CD14-positive monocyte (primary cell): ENCODE measurements at regions not wholly inside any gene's neighbourhood (a gene's known extent, or its start where the extent isn't known, plus 50 kb on each side); places are given as distances from the start of the nearest gene placed in this dataset.
"Not testable (repeated sequence)": the region's sequence is repeated elsewhere in the genome, so short reads cannot be mapped to it uniquely, and the experiment has no call there.

Experiments
- DNase-seq, 3 donors: peaks; one replicate each; pipeline ENCODE4 v3.0.0-alpha.2; 2011 to 2022
- H2AFZ ChIP-seq: 2 replicates; pipeline ENCODE4 v1.6.0; 2012; ENCODE audit warnings: mild to moderate bottlenecking, low read depth, low read length, inconsistent platforms; ENCODE audit not compliant: insufficient read depth, poor library complexity, severe bottlenecking
- H3K27ac ChIP-seq, 2 donors: 1 replicate in 1 of 2; 2 replicates in 1 of 2; pipeline ENCODE4 v1.5.1; 2012 to 2013; ENCODE audit warnings: low read length in 2 of 2, control low read depth in 1 of 2, inconsistent platforms in 1 of 2, low read depth in 1 of 2, mild to moderate bottlenecking in 1 of 2
- H3K27me3 ChIP-seq, 2 donors: one replicate each; pipeline versions ENCODE4 v1.6.0 to v1.6.1; 2011 to 2013; ENCODE audit warnings: low read length in 2 of 2; ENCODE audit not compliant: control insufficient read depth in 2 of 2, insufficient read depth in 2 of 2
- H3K36me3 ChIP-seq, 2 donors: replicated peaks in 1 of 2; 1 replicate in 1 of 2; 2 replicates in 1 of 2; pipeline versions ENCODE4 v1.5.1 to v1.6.1; 2012 to 2013; ENCODE audit warnings: low read length in 2 of 2, control low read depth in 1 of 2, inconsistent platforms in 1 of 2, mild to moderate bottlenecking in 1 of 2; ENCODE audit not compliant: insufficient read depth in 2 of 2, control insufficient read depth in 1 of 2
- H3K4me1 ChIP-seq, 2 donors: 1 replicate in 1 of 2; 2 replicates in 1 of 2; pipeline versions ENCODE4 v1.5.1 to v1.6.1; 2012 to 2013; ENCODE audit warnings: low read length in 2 of 2, control low read depth in 1 of 2, inconsistent platforms in 1 of 2, mild to moderate bottlenecking in 1 of 2, moderate library complexity in 1 of 2; ENCODE audit not compliant: insufficient read depth in 2 of 2, control insufficient read depth in 1 of 2
- H3K4me2 ChIP-seq: replicated peaks from 2 replicates; pipeline ENCODE3; 2012; ENCODE audit warnings: low read length, moderate library complexity, mild to moderate bottlenecking; ENCODE audit not compliant: poor library complexity, severe bottlenecking; ENCODE audit errors: extremely low read depth
- H3K4me3 ChIP-seq, 3 experiments: fragments of 200-600 bp in 1 of 3; sonication (generic) in 1 of 3; replicated peaks in 1 of 3; 1 replicate in 2 of 3; 2 replicates in 1 of 3; pipeline ENCODE4 v1.5.1; 2011 to 2013; ENCODE audit warnings: low read length in 3 of 3, mild to moderate bottlenecking in 3 of 3, control low read depth in 2 of 3, low read depth in 2 of 3, inconsistent platforms in 1 of 3, moderate library complexity in 1 of 3
- H3K79me2 ChIP-seq: 2 replicates; pipeline ENCODE4 v1.6.0; 2012; ENCODE audit warnings: mild to moderate bottlenecking, control low read depth, inconsistent platforms, low read length, moderate library complexity; ENCODE audit not compliant: insufficient read depth
- H3K9ac ChIP-seq: 2 replicates; pipeline ENCODE4 v1.6.0; 2017; ENCODE audit warnings: low read length, mild to moderate bottlenecking; ENCODE audit not compliant: insufficient read depth, poor library complexity, severe bottlenecking
- H3K9me3 ChIP-seq, 2 donors: replicated peaks in 1 of 2; 1 replicate in 1 of 2; 2 replicates in 1 of 2; pipeline versions ENCODE4 v1.5.1 to v1.6.1; 2012 to 2013; ENCODE audit warnings: low read length in 2 of 2, control low read depth in 1 of 2; ENCODE audit not compliant: control insufficient read depth in 1 of 2, insufficient read depth in 1 of 2
- H4K20me1 ChIP-seq: 2 replicates; pipeline ENCODE4 v1.6.0; 2012; ENCODE audit warnings: mild to moderate bottlenecking, low read length, control low read depth, moderate library complexity; ENCODE audit not compliant: insufficient read depth
- H3K27ac Mint-ChIP-seq, 7 donors: one replicate each; pipeline ENCODE4 v1.8.0; 2020; ENCODE audit warnings: mild to moderate bottlenecking in 7 of 7, mixed read lengths in 7 of 7, moderate library complexity in 6 of 7, inconsistent platforms in 2 of 7
- H3K27me3 Mint-ChIP-seq, 3 donors: one replicate each; pipeline ENCODE4 v1.8.0; 2021 to 2022; ENCODE audit warnings: low read depth in 3 of 3, mild to moderate bottlenecking in 3 of 3, mixed read lengths in 3 of 3, moderate library complexity in 3 of 3, inconsistent platforms in 1 of 3
- H3K36me3 Mint-ChIP-seq, 2 donors: one replicate each; pipeline ENCODE4 v1.8.0; 2020; ENCODE audit warnings: mixed read lengths in 2 of 2, inconsistent platforms in 1 of 2, mild to moderate bottlenecking in 1 of 2
- H3K4me1 Mint-ChIP-seq: one replicate; pipeline ENCODE4 v1.8.0; 2020; ENCODE audit warnings: mild to moderate bottlenecking, mixed read lengths
- H3K4me3 Mint-ChIP-seq, 2 donors: one replicate each; pipeline ENCODE4 v1.8.0; 2020; ENCODE audit warnings: mild to moderate bottlenecking in 2 of 2, mixed read lengths in 2 of 2, moderate library complexity in 1 of 2
- H3K9me3 Mint-ChIP-seq, 7 donors: one replicate each; pipeline ENCODE4 v1.8.0; 2020 to 2022; ENCODE audit warnings: mixed read lengths in 7 of 7, mild to moderate bottlenecking in 6 of 7, moderate library complexity in 6 of 7, inconsistent platforms in 2 of 7
- CTCF ChIP-seq: fragments of 200-600 bp; IDR thresholded peaks from one replicate; pipeline ENCODE4 v1.8.0; 2022; ENCODE audit warnings: antibody characterized with exemption, mild to moderate bottlenecking
- WGBS: methylation state at CpG from one replicate; pipeline ENCODE4 v1.1.5; 2013; ENCODE audit warnings: missing lambda C conversion rate; ENCODE audit not compliant: insufficient coverage; 5-methylcytosine and 5-hydroxymethylcytosine counted together
- intact Hi-C, 2 donors: fragments of 100-400 bp; cut with micrococcal nuclease; formaldehyde crosslinking; loops; one replicate each; pipeline versions ENCODE4 v1.15.0 to v1.15.1; 2023

DNA sequence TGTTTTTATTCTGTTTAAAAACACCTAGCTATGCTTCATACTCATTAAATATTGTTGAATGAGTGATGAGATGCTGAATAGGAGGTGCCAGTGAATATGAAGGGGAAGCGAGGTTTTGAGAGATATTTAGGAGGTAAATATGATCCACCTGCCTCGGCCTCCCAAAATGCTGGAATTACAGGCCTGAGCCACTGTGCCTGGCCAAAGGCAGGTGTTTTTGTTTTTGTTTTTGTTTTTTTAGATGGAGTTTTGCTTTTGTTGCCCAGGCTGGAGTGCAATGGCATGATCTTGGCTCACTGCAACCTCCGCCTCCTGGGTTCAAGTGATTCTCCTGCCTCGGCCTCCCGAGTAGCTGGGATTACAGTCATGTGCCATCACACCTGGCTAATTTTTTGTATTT is 75.3 kb upstream of the VKORC1L1 start:
- WGBS, result 78% methylated on average over 3 of the region's 5 CpGs
- H3K79me2 ChIP-seq, H3K27me3 Mint-ChIP-seq, H3K4me1 Mint-ChIP-seq, H2AFZ ChIP-seq, H3K36me3 ChIP-seq, H3K4me3 Mint-ChIP-seq, H3K9me3 ChIP-seq, H3K9ac ChIP-seq, DNase-seq, H3K27me3 ChIP-seq, H4K20me1 ChIP-seq, H3K27ac Mint-ChIP-seq, H3K4me1 ChIP-seq, H3K27ac ChIP-seq, H3K4me2 ChIP-seq, H3K4me3 ChIP-seq, H3K36me3 Mint-ChIP-seq, H3K9me3 Mint-ChIP-seq: not testable (repeated sequence)
- intact Hi-C loops, result loop anchor here in 1 of 2 donors (10.0 kb wide), 1 partner anchor 693 kb away; no protein-coding TSS in a partner anchor

DNA sequence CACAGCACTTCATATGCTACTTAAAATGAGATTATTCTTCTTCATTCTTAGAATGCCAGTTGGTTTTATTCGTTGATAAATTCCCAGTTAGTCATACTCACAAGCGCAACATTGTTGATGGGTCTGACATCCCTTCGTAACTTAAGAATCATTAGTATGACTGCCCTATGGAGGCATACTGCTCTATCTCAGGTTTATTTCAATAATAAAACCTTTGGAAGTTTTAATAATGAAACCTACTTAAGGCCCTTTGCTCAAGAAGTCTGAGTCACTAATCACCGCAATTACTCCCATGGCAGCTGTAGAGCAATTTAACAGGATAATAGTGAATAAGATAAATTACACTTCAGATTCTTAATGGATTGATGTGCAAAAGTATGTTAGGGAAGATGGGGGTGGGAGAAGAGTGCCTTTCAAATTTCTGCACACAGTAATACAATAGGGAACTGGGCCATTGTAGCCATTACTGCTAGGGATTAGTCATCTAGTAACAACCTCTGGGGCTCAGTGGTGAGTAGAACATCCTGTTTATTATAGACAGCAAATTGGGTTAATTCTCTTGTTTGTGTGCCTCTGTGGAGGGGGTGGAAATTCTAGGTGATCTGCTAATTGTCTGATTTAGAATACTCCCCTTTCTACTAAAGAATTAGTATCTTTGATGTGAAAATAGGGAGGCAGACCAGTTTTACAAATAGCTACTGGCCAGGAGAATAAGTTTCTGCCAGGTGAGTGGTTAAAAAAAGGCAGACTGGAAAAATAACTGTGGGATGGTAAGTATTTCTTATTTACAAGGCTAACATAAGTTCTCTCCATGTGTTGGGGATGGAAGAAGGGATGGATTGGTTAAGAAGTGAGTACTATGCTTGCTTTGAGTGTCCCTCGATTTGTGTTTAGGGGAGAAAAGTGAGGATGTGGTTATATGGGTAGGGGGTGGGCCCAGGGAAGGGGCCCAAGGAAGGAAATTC is 74.5 kb upstream of the VKORC1L1 start:
- H3K4me2 ChIP-seq, result no peak overlapping the region
- no peak overlapping the region for H2AFZ ChIP-seq
- no peak for TF ChIP-seq CTCF
- no peak for DNase-seq
- no peak overlapping the region for H3K27ac Mint-ChIP-seq
- 51% methylated on average over 2 of the region's 5 CpGs for WGBS
- H3K9me3 Mint-ChIP-seq, result peaks cover 0 to 2% (median 0%) of the 10 kb centered on the region in 7 donors
- H3K9ac ChIP-seq, result no peak overlapping the region
- intact Hi-C loops, result loop anchor here in 1 of 2 donors (10.0 kb wide), 1 partner anchor 694 kb away; no protein-coding TSS in a partner anchor
- H3K27ac ChIP-seq, result no peak overlapping the region
- no peaks in the 10 kb centered on the region for H3K79me2 ChIP-seq
- no peaks in the 10 kb centered on the region for H3K36me3 Mint-ChIP-seq
- H3K4me1 Mint-ChIP-seq, result no peaks in the 10 kb centered on the region
- no peaks in the 10 kb centered on the region for H3K4me1 ChIP-seq
- peaks cover 0 to 2% (median 2%) of the 10 kb centered on the region in 3 donors for H3K27me3 Mint-ChIP-seq
- no peaks in the 10 kb centered on the region for H3K36me3 ChIP-seq
- H3K4me3 Mint-ChIP-seq, result no peak overlapping the region
- no peaks in the 10 kb centered on the region for H3K9me3 ChIP-seq
- H4K20me1 ChIP-seq, result no peaks in the 10 kb centered on the region
- no peak overlapping the region for H3K4me3 ChIP-seq
- no peaks in the 10 kb centered on the region for H3K27me3 ChIP-seq

- H3K36me3 Mint-ChIP-seq, intact Hi-C loops, H3K27me3 ChIP-seq, H3K4me3 Mint-ChIP-seq, H4K20me1 ChIP-seq, H3K9me3 ChIP-seq, H3K9ac ChIP-seq, H3K9me3 Mint-ChIP-seq, H3K27me3 Mint-ChIP-seq, H3K4me2 ChIP-seq, H2AFZ ChIP-seq, H3K4me3 ChIP-seq, H3K36me3 ChIP-seq, H3K4me1 ChIP-seq, DNase-seq, H3K27ac ChIP-seq, H3K4me1 Mint-ChIP-seq, H3K79me2 ChIP-seq: not testable (repeated sequence)
- WGBS, result 72% methylated on average over 4 of the region's 4 CpGs
- peak overlapping the region in 1 of 7 donors; percentile 71 for H3K27ac Mint-ChIP-seq
These were observed 72.7 kb upstream of the VKORC1L1 start for GRCh38 chr7:65800191-65800590.
